ENCODE measurements at regions not wholly inside any gene's neighbourhood (a gene's known extent, or its start where the extent isn't known, plus 50 kb on each side); places are given as distances from the start of the nearest gene placed in this dataset.

GRCh38 chr17:36691606-36692005, 90.2 kb downstream of the MRM1 start (continued):
- TF ChIP-seq MLX (CRISPR knock-in tag; IDR thresholded peaks at IDR 0.05), result no peak

GRCh38 chr17:36695082-36695481, 93.7 kb downstream of the MRM1 start:
- CTCF ChIA-PET, result no interaction called here
- peaks cover 8% of the 10 kb centered on the region for H3K27me3 Mint-ChIP-seq (ENCODE audit: low read depth)
- no peaks in the 10 kb centered on the region for H3K36me3 Mint-ChIP-seq
- POLR2A ChIA-PET, result no interaction called here
- DNase-seq (ENCODE audit: low spot score), result no peak
- H3K27ac Mint-ChIP-seq, result no peak overlapping the region
- H3K4me3 Mint-ChIP-seq, result no peak overlapping the region
- no peaks in the 10 kb centered on the region for H3K9me3 Mint-ChIP-seq
- no peak for ATAC-seq
- peaks cover 19% of the 10 kb centered on the region for H3K4me1 Mint-ChIP-seq
- no peak for TF ChIP-seq NFE2L1 (CRISPR knock-in tag; IDR thresholded peaks at IDR 0.05)
- TF ChIP-seq ZMAT4 (CRISPR knock-in tag; IDR thresholded peaks at IDR 0.05), result no peak
- no peak for TF ChIP-seq ATF3 (CRISPR knock-in tag; conservative IDR thresholded peaks at IDR 0.05)
- TF ChIP-seq E2F5 (CRISPR knock-in tag; IDR thresholded peaks at IDR 0.05), result no peak
- TF ChIP-seq E2F1 (CRISPR knock-in tag; IDR thresholded peaks at IDR 0.05), result no peak
- no peak for TF ChIP-seq ETV6 (CRISPR knock-in tag; IDR thresholded peaks at IDR 0.05)
- no peak for TF ChIP-seq CBFB (CRISPR knock-in tag; IDR thresholded peaks at IDR 0.05; ENCODE audit: low read depth)
- no peak for TF ChIP-seq MLX (CRISPR knock-in tag; IDR thresholded peaks at IDR 0.05)
- TF ChIP-seq ARID4B (CRISPR knock-in tag; IDR thresholded peaks at IDR 0.05; ENCODE audit: borderline replicate concordance), result no peak
- TF ChIP-seq RORB (CRISPR knock-in tag; IDR thresholded peaks at IDR 0.05), result no peak
- TF ChIP-seq CTCF (IDR thresholded peaks at IDR 0.05), result no peak
- no peak for TF ChIP-seq CREB1 (CRISPR knock-in tag; IDR thresholded peaks at IDR 0.05)
- no peak for TF ChIP-seq ZNF219 (CRISPR knock-in tag; IDR thresholded peaks at IDR 0.05; ENCODE audit: borderline replicate concordance)
- no peak for TF ChIP-seq AR (CRISPR knock-in tag; IDR thresholded peaks at IDR 0.05)
- no peak for TF ChIP-seq USF2 (CRISPR knock-in tag; IDR thresholded peaks at IDR 0.05)
- TF ChIP-seq ELF4 (CRISPR knock-in tag; IDR thresholded peaks at IDR 0.05; ENCODE audit: low read depth), result no peak
- TF ChIP-seq ERG (CRISPR knock-in tag; IDR thresholded peaks at IDR 0.05), result no peak
- no peak for TF ChIP-seq ZNF512 (CRISPR knock-in tag; IDR thresholded peaks at IDR 0.05; ENCODE audit: borderline replicate concordance)

Measured in WTC11 (cell line).